ENCODE measurements at regions not wholly inside any gene's neighbourhood (a gene's known extent, or its start where the extent isn't known, plus 50 kb on each side); places are given as distances from the start of the nearest gene placed in this dataset.

- POLR2A ChIA-PET: interaction anchor here (0.6 kb wide), 1 partner anchor 62 kb away, joined by 3 read pairs; no protein-coding TSS in a partner anchor
- TF ChIP-seq, protein P1, sequence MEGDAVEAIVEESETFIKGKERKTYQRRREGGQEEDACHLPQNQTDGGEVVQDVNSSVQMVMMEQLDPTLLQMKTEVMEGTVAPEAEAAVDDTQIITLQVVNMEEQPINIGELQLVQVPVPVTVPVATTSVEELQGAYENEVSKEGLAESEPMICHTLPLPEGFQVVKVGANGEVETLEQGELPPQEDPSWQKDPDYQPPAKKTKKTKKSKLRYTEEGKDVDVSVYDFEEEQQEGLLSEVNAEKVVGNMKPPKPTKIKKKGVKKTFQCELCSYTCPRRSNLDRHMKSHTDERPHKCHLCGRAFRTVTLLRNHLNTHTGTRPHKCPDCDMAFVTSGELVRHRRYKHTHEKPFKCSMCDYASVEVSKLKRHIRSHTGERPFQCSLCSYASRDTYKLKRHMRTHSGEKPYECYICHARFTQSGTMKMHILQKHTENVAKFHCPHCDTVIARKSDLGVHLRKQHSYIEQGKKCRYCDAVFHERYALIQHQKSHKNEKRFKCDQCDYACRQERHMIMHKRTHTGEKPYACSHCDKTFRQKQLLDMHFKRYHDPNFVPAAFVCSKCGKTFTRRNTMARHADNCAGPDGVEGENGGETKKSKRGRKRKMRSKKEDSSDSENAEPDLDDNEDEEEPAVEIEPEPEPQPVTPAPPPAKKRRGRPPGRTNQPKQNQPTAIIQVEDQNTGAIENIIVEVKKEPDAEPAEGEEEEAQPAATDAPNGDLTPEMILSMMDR (IDR thresholded peaks at IDR 0.05; ENCODE audit: unreplicated experiment): no peak
- CTCF ChIA-PET: interaction anchor here (0.7 to 0.9 kb wide), 2 partner anchors 9 to 157 kb away, joined by 3 read pairs; no protein-coding TSS in a partner anchor
- H3K27ac Mint-ChIP-seq (ENCODE audit: low read depth, unreplicated experiment): no peak overlapping the region
- no peaks in the 10 kb centered on the region for H3K27me3 Mint-ChIP-seq (ENCODE audit: insufficient read depth, unreplicated experiment)
- no peaks in the 10 kb centered on the region for H3K36me3 Mint-ChIP-seq (ENCODE audit: insufficient read depth, unreplicated experiment)
- H3K4me1 Mint-ChIP-seq (ENCODE audit: insufficient read depth, unreplicated experiment): peaks cover 3% of the 10 kb centered on the region
- BruUV-seq (replicated peaks): no TSS peak
- no peaks in the 10 kb centered on the region for H3K9me3 Mint-ChIP-seq (ENCODE audit: unreplicated experiment)
- intact Hi-C loops (cut with micrococcal nuclease): no loop called here
- no peak overlapping the region for H3K4me3 Mint-ChIP-seq (ENCODE audit: unreplicated experiment)
- no peak for DNase-seq (ENCODE audit: unreplicated experiment)
Measured at GRCh38 chr18:39805218-39805617, 2149.8 kb upstream of the PIK3C3 start.

DNA sequence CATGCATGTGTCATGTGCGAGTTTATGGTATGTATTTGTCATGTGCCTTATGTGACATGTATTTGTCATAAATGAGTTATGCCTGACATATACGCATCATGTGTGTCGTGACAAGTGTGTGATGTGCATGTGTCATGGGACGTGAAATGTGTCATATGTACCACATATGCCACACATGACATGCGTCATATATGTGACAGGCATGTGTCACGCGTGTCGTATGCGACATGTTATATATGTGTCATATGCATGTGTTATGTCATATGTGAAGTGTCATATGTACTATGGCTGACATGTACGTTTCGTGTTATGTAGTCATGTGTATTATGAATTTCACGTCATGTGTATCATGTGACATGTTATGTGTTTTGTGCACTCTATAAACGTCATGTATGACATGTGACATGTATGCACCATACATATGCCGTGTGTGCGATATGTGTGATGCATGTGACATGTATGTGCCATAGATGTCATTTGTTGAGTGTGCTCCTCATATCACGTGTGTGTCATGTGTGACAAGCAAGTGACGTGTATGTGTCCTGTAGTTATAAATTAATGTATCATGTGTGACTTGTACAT, 2152.3 kb upstream of the PIK3C3 start:
- Mint-ChIP-seq H3K27ac (ENCODE audit: low read depth, unreplicated experiment) (no peak overlapping the region), H3K27me3 (ENCODE audit: insufficient read depth, unreplicated experiment) (no peaks in the 10 kb centered on the region), H3K4me3 (ENCODE audit: unreplicated experiment) (no peak overlapping the region), H3K36me3 (ENCODE audit: insufficient read depth, unreplicated experiment) (peaks cover 7% of the 10 kb centered on the region), H3K4me1 (ENCODE audit: insufficient read depth, unreplicated experiment) (peaks cover 14% of the 10 kb centered on the region), H3K9me3 (ENCODE audit: unreplicated experiment) (no peaks in the 10 kb centered on the region)
- intact Hi-C loops (cut with micrococcal nuclease): no loop called here
- TF ChIP-seq, protein P1 (IDR thresholded peaks at IDR 0.05; ENCODE audit: unreplicated experiment): no peak
- ChIA-PET POLR2A (no interaction called here), CTCF (no interaction called here)
- no TSS peak for BruUV-seq (replicated peaks)
- no peak for DNase-seq (ENCODE audit: unreplicated experiment)

DNA sequence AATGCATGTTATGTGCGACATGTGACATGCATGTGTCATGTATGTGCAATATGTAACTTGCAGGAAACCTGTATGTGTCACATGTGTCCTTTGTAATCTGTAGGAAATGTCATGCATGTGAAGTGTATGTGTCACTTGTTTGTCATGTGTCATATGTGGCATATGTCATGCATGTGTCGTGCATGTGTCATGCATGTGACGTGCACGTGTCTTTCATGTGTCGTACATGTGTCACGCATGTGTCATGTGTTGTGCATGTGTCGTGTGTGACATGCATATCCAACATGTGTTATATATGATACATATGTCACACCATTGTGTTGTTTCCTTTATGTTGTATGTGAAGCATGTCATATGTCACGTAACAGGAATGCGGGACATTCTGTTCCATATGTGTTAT, 2153.2 kb upstream of the PIK3C3 start:
- DNase-seq (ENCODE audit: unreplicated experiment): no peak
- Mint-ChIP-seq H3K4me3 (ENCODE audit: unreplicated experiment) (no peak overlapping the region), H3K9me3 (ENCODE audit: unreplicated experiment) (no peaks in the 10 kb centered on the region), H3K4me1 (ENCODE audit: insufficient read depth, unreplicated experiment) (peaks cover 21% of the 10 kb centered on the region), H3K27me3 (ENCODE audit: insufficient read depth, unreplicated experiment) (no peaks in the 10 kb centered on the region), H3K36me3 (ENCODE audit: insufficient read depth, unreplicated experiment) (peaks cover 7% of the 10 kb centered on the region), H3K27ac (ENCODE audit: low read depth, unreplicated experiment) (no peak overlapping the region)
- POLR2A ChIA-PET: no interaction called here
- no TSS peak for BruUV-seq (replicated peaks)
- TF ChIP-seq, protein P1 (IDR thresholded peaks at IDR 0.05; ENCODE audit: unreplicated experiment): no peak
- intact Hi-C loops (cut with micrococcal nuclease): no loop called here
- CTCF ChIA-PET: no interaction called here

DNA sequence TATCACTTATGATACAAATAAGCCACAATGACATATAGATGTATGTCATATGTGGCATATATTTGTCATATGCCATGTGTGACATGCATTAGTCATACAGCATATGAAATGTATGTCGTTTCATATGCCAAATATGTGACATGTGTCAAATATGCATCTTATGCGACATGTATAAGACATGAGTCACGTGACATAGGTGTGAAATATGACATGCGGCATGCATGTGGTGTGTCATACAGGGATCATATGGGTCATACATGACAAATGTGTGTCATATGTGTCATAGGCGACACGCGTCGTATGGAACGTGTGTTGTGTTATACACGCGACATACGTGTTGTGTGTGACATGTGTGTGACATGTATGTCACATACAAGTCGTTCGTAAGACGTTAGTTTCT, 2154.0 kb upstream of the PIK3C3 start:
- POLR2A ChIA-PET: interaction anchor here (5.9 kb wide), 1 partner anchor 15 kb away, joined by 34 read pairs; no protein-coding TSS in a partner anchor
- peak overlapping the region; percentile 93 for H3K27ac Mint-ChIP-seq (ENCODE audit: low read depth, unreplicated experiment)

More for the DNA sequence above, 2154.0 kb upstream of the PIK3C3 start:
- CTCF ChIA-PET: no interaction called here
- Mint-ChIP-seq H3K36me3 (ENCODE audit: insufficient read depth, unreplicated experiment) (peaks cover 7% of the 10 kb centered on the region), H3K4me3 (ENCODE audit: unreplicated experiment) (no peak overlapping the region), H3K9me3 (ENCODE audit: unreplicated experiment) (no peaks in the 10 kb centered on the region), H3K27me3 (ENCODE audit: insufficient read depth, unreplicated experiment) (no peaks in the 10 kb centered on the region), H3K4me1 (ENCODE audit: insufficient read depth, unreplicated experiment) (peaks cover 25% of the 10 kb centered on the region)
- no peak for DNase-seq (ENCODE audit: unreplicated experiment)
- TF ChIP-seq, protein P1 (IDR thresholded peaks at IDR 0.05; ENCODE audit: unreplicated experiment): no peak
- intact Hi-C loops (cut with micrococcal nuclease): no loop called here
- no TSS peak for BruUV-seq (replicated peaks)

Measured in MCF 10A (cell line).